ENCODE measurements at regions not wholly inside any gene's neighbourhood (a gene's known extent, or its start where the extent isn't known, plus 50 kb on each side); places are given as distances from the start of the nearest gene placed in this dataset.

- DNase-seq (ENCODE audit: low read depth in 2 of 2) = no peak
These were observed 364.2 kb downstream of the ZNF516 start for GRCh38 chr18:76130845-76131244.

GRCh38 chr18:76126327-76126726, 368.7 kb downstream of the ZNF516 start:
- no peak for DNase-seq (ENCODE audit: low read depth in 2 of 2)

- no peak for DNase-seq (ENCODE audit: low read depth in 2 of 2)
These were observed 374.0 kb downstream of the ZNF516 start for GRCh38 chr18:76121011-76121410.

GRCh38 chr18:76115580-76115979, 379.5 kb downstream of the ZNF516 start:
- no peak for DNase-seq (ENCODE audit: low read depth in 2 of 2)

DNA sequence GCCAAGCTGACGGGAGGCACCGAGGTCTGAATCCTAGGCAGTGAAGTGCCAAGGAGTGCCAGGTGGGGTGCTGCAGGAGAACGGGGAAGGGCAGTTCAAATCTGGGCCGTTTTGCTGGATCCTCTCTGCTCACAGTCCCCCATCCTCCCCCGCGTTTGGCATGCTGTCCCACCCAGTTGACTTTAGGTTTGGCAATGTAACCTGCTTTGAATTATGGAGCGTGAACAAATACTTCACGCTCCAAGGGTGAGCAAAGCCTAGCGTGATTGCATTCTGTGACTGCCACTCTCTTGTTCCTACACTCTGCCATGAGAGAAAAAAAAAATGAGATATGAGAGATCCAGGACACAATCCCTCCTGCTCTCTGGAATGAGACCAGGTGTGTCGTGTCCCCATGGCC, 381.9 kb downstream of the ZNF516 start:
- DNase-seq (ENCODE audit: low read depth in 2 of 2) = no peak

DNA sequence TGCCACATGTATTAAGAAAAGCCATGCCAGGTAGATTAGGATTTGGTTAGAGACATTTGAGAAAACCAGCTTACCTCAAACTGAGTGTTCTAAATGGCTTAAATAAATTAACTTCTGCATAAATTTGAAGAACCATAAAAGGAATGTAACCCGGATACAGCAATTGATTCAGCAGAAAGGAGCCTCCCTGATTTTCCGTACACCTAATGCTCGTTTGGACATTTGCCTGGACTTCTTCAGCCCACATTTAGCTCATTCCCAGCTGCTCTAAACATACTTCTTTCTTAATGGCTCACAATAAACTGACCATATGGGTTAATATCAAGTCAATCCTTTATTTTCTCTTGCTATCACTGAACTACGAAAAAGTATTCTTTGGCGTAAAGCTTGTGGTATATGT, 392.4 kb downstream of the ZNF516 start:
- DNase-seq (ENCODE audit: low read depth in 2 of 2) = no peak

GRCh38 chr18:76102156-76102555, 392.9 kb downstream of the ZNF516 start:
- DNase-seq (ENCODE audit: low read depth in 2 of 2) = no peak

DNA sequence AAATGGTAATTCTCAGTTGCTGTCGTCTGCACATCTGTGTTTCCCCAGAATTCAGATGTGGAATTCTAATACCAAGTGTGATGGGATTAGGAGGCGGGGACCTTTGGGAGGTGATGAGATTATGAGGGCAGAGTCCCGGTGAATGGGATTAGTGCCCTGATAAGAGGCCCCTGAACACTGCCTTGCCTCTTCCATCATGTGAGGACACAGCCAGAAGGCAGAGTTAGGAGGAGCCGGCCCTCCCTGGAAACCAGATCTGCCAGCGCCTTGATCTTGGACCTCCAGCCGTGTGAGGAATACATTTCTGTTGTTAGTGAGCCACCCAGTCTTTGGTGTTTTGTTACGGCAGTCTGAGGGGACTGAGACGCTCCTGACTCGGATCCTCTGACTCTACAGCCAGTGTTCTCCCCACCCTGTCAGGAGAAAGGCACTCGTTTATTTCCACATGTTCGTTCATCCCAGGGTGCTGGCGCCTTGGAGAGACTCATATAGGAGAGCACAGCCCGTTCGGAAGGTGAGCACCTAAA, 395.0 kb downstream of the ZNF516 start:
- DNase-seq (ENCODE audit: low read depth in 2 of 2) = no peak

DNA sequence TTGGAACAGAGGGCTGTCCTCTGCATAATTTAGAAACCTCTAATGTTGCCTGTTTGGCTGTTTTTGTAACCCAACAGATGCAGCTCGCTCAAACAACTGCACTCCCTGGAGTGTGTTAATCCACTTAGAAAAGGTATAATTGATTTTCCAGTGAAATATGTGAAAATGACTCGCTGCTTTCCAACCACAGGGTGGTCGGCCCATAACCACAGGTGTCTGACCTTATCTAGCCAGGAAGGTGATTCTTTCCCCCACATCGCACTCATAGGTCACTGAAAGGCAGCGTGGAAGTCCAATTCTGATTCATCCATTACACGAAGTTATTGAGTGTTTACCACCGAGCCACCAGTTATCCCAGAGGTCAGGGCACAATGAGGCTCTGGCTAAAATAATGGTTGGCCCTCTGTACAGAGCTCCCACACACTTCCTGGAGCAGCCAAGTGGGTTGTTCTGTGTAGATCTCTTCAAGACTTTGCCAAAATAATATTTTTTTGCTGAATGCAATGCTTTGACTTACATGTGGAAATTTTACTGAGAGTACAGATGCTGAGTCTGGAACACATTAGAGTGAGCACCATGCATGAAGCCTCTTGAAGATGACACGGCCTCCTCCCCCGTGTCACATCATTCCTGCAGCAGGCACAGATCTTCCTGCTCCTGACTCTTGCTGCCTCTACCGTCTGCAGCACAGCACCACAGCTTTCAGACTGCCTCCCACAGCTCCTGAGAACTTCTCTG, 396.2 kb downstream of the ZNF516 start:
- DNase-seq (ENCODE audit: low read depth in 2 of 2) = no peak

DNA sequence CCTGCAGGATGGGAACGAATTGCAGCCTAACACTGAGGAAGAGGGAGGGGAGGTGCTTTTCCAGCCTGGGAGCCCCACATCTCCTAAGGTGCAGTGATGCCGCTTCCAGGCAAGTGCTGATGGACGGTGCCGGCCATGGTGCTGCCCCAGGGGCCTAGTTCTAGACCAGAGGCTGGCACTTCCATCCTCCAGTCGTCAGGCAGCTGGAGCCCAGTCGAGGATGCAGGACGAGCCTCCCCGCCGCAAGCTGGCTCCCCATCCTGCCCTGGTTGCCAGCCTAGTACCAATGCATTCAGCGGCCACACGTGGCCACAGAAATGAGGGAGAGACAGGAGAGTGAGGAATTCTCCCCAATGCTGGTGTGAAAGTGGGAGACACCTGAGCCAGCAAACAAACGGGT, 413.5 kb downstream of the ZNF516 start:
- DNase-seq (ENCODE audit: low read depth in 2 of 2) = no peak

- no peak for DNase-seq (ENCODE audit: low read depth in 2 of 2)
These were observed 414.6 kb downstream of the ZNF516 start for GRCh38 chr18:76080430-76080829.

DNA sequence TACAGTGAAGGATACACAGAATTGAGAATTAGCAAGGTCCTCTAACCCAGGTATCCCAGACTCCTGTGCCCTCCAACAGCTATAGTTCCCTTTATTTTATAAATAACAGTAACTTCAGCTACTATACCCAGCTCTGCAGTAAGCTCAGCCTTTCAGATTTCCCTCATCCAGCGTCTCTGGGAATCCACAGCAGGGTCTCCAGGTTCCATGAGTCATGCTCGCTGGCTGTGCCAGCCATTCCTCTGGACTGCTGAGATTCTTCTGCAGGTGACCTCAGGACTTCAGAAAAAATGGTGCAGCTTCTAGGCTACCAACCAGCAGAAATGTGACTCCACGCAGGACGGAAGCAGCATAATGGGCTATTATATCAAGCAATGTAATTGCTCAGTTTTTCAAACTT, 419.3 kb downstream of the ZNF516 start:
- no peak for DNase-seq (ENCODE audit: low read depth in 2 of 2)

DNA sequence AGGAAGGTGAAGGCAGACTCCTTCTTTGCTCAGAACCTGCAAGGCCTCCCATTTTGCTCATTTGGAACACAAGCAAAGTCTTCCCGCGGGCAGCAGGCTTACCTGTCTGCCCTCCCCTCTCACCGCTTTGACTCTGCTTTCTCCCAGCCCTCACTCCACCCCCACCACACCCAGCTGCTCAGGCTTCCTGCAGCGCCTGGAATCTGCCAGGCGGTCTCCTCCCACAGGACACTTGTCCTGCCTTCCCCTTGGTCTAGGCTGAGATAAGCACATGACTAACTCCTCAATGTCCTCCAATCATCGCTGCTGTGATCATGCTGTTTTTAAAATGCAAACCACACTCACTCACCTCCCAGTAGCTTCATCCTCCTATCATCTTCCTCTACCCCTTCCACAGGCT, 430.0 kb downstream of the ZNF516 start:
- no peak for DNase-seq (ENCODE audit: low read depth in 2 of 2)

- DNase-seq (ENCODE audit: low read depth in 2 of 2) = no peak
These were observed 436.9 kb downstream of the ZNF516 start for GRCh38 chr18:76058146-76058545.

DNA sequence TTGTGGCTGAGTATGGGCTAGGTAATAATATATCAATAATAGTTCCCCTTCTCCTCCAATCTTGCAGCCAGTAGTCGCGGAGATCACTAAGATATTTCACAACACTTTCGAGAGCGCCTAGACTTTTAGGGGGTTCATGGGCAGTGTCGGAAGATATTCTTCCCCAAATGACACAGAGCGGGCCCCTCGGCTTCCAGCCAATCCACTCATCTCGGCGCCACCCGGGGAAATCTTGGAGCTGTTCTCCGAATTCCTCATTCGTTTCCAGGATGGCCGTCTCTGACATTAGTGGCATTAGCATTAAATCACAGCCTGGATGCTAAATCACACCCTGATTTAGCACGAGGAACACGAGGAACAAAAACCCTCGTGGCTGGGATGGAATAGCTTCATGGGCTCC, 437.7 kb downstream of the ZNF516 start:
- no peak for DNase-seq (ENCODE audit: low read depth in 2 of 2)

- no peak for DNase-seq (ENCODE audit: low read depth in 2 of 2)
These were observed 438.5 kb downstream of the ZNF516 start for GRCh38 chr18:76056471-76057110.

GRCh38 chr18:76055578-76055977, 439.5 kb downstream of the ZNF516 start:
- DNase-seq (ENCODE audit: low read depth in 2 of 2) = no peak

DNA sequence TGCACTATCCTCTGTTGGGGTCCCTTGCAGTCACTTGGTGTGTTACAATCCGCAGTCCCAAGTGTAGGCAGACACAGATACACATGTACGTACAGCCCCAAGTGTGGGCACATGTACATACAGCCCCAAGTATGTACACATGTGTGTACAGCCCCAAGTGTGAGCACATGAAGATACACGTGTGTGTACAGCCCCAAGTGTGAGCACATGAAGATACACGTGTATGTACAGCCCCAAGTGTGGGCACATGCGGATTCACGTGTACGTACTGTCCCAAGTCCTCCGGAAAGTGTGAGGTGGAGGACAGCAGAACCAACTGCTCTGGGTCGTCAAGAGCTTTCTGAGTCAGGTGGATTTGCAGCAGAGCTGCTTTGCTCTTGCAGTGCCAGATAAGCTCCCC, 440.0 kb downstream of the ZNF516 start:
- no peak for DNase-seq (ENCODE audit: low read depth in 2 of 2)

GRCh38 chr18:76054156-76054555, 440.9 kb downstream of the ZNF516 start:
- DNase-seq (ENCODE audit: low read depth in 2 of 2) = no peak

GRCh38 chr18:76053551-76053950, 441.5 kb downstream of the ZNF516 start:
- no peak for DNase-seq (ENCODE audit: low read depth in 2 of 2)

DNA sequence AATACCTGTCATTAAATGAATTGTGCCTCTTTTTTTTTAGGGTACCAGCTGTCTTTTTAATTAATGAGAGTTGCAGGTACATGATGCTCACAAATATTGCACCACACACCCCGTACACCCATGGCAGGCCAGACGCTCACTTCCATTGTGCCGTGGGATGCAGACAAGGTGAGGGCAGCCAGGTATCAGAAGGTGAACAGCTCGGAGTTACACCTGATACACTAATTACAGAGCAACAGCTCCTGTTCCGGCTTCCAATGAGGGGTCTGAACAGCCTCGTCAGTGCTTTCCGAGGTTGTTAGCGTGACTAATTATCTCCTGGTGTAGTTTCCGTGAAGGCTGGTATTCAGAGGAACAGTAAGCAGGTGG, 442.8 kb downstream of the ZNF516 start:
- DNase-seq (ENCODE audit: low read depth in 2 of 2) = no peak

DNA sequence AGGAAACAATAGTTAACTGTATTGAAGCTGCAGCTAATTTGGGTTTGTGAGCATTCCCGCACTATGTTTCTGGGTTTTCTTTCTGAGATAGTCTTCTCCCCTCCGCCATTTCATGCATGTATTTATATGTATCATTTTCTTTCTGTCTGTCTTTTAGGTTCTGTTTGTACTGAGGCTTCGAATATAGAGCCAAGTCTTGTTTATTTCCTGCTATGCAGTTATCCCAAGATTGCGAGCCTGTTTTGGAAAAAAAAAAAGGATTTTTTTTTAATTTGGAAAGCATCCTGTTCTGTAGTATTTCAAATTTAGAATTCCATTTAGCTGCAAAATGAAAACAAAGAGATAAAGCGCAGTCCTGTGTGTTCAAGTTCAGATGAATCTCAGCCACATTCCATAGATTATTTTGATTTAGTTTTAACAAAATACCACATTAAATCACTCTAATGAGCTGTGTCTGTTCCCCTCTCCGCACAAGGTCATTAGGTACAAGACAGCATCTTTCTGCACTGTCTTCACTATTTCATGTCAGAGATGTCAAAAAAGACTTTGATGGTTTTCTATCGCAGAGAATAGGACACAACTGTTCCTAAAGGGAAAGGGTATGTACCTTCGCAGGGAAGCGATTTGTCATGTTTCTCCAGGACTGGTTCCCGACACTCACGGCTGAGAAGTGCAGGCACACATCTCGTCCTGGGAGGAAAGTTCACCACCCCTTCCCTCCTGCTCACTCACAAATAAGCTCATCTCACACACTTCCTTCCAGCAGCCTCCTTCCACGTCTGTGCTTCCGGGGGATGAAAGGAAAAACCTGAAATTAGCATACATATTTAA, 443.4 kb downstream of the ZNF516 start:
- no peak for DNase-seq (ENCODE audit: low read depth in 2 of 2)

All from dermis microvascular lymphatic vessel endothelial cell (primary cell).